GM23338 (cell line): ENCODE measurements at regions not wholly inside any gene's neighbourhood (a gene's known extent, or its start where the extent isn't known, plus 50 kb on each side); places are given as distances from the start of the nearest gene placed in this dataset.
A peak's percentile ranks its signal among the peaks of the same experiment; 100 is the strongest.

Experiments
- ATAC-seq: fragments of 200-7000 bp; cut with Tn5 transposase; 3 replicates; pipeline ENCODE4 v1.9.1; 2020
- DNase-seq: peaks from one replicate; pipeline ENCODE4 v3.0.0-alpha.2; 2015; ENCODE audit warnings: low spot score
- H2AFZ ChIP-seq: fragments of 200-600 bp; sonication (generic); 2 replicates; pipeline ENCODE4 v1.8.0; 2016; ENCODE audit warnings: antibody characterized with exemption, mild to moderate bottlenecking, moderate library complexity
- H3F3A ChIP-seq: fragments of 200-600 bp; sonication (generic); replicated peaks from 2 replicates; pipeline ENCODE4 v1.8.0; 2017; ENCODE audit warnings: antibody characterized with exemption, mixed run types, low read depth
- H3K27ac ChIP-seq: fragments of 200-600 bp; sonication (generic); 2 replicates; pipeline ENCODE4 v1.6.1; 2016; ENCODE audit warnings: low read depth
- H3K27me3 ChIP-seq: fragments of 200-600 bp; sonication (generic); 2 replicates; pipeline ENCODE4 v1.8.0; 2016; ENCODE audit warnings: mild to moderate bottlenecking, mixed run types, moderate library complexity; ENCODE audit not compliant: insufficient read depth
- H3K36me3 ChIP-seq: fragments of 200-600 bp; sonication (generic); 2 replicates; pipeline ENCODE4 v1.8.0; 2016; ENCODE audit warnings: mild to moderate bottlenecking; ENCODE audit not compliant: insufficient read depth
- H3K4me1 ChIP-seq: fragments of 200-600 bp; sonication (generic); 2 replicates; pipeline ENCODE4 v1.8.0; 2016; ENCODE audit warnings: mild to moderate bottlenecking, moderate library complexity; ENCODE audit not compliant: insufficient read depth
- H3K4me2 ChIP-seq: fragments of 200-600 bp; sonication (generic); 2 replicates; pipeline ENCODE4 v1.7.1; 2017; ENCODE audit warnings: mixed run types
- H3K4me3 ChIP-seq: fragments of 200-600 bp; sonication (generic); 2 replicates; pipeline ENCODE4 v1.6.1; 2016; ENCODE audit warnings: mixed run types
- H3K79me2 ChIP-seq: fragments of 200-600 bp; sonication (generic); replicated peaks from 2 replicates; pipeline ENCODE4 v1.8.0; 2017; ENCODE audit warnings: mild to moderate bottlenecking; ENCODE audit not compliant: insufficient read depth
- H3K9me2 ChIP-seq: fragments of 200-600 bp; sonication (generic); 2 replicates; pipeline ENCODE4 v1.8.0; 2017; ENCODE audit not compliant: insufficient read depth
- H4K20me1 ChIP-seq: fragments of 200-600 bp; sonication (generic); replicated peaks from 2 replicates; pipeline ENCODE4 v1.8.0; 2017; ENCODE audit warnings: mild to moderate bottlenecking; ENCODE audit not compliant: insufficient read depth
- H3K27ac Mint-ChIP-seq: 2 replicates; pipeline ENCODE4 v1.8.0; 2020; ENCODE audit warnings: inconsistent platforms, mild to moderate bottlenecking, moderate library complexity, mixed read lengths
- H3K27me3 Mint-ChIP-seq: 3 replicates; pipeline ENCODE4 v1.8.0; 2022; ENCODE audit warnings: low read depth, mild to moderate bottlenecking, moderate library complexity, mixed read lengths, inconsistent platforms; ENCODE audit not compliant: insufficient read depth, poor library complexity
- H3K36me3 Mint-ChIP-seq: 3 replicates; pipeline ENCODE4 v1.8.0; 2021; ENCODE audit warnings: low read depth, mild to moderate bottlenecking, inconsistent platforms, moderate library complexity, mixed read lengths
- H3K4me1 Mint-ChIP-seq: 3 replicates; pipeline ENCODE4 v1.8.0; 2020; ENCODE audit warnings: mild to moderate bottlenecking, inconsistent platforms, mixed read lengths
- H3K4me3 Mint-ChIP-seq: 3 replicates; pipeline ENCODE4 v1.8.0; 2021; ENCODE audit warnings: moderate library complexity, mild to moderate bottlenecking, inconsistent platforms, mixed read lengths
- H3K9me3 Mint-ChIP-seq: 3 replicates; pipeline ENCODE4 v1.8.0; 2020; ENCODE audit warnings: moderate library complexity, mild to moderate bottlenecking, inconsistent platforms, mixed read lengths
- CREB1 ChIP-seq: fragments of 250-450 bp; sonication (Bioruptor Pico); IDR thresholded peaks from 2 replicates; pipeline ENCODE4 v1.5.0; 2020; ENCODE audit warnings: low read depth, mild to moderate bottlenecking, moderate library complexity
- ETS1 ChIP-seq: IDR thresholded peaks from 2 replicates; pipeline ENCODE4 v1.6.1; 2016; ENCODE audit warnings: antibody characterized with exemption
- EZH2phosphoT487 ChIP-seq: fragments of 200-600 bp; sonication (generic); IDR thresholded peaks from one replicate; pipeline ENCODE4 v1.8.1; 2018; ENCODE audit warnings: antibody characterized with exemption; ENCODE audit not compliant: unreplicated experiment
- JUNB ChIP-seq: IDR thresholded peaks from one replicate; pipeline ENCODE4 v1.6.1; 2016; ENCODE audit warnings: antibody characterized with exemption; ENCODE audit not compliant: unreplicated experiment
- NANOG ChIP-seq: IDR thresholded peaks from 2 replicates; pipeline ENCODE4 v1.6.1; 2016; ENCODE audit warnings: antibody characterized with exemption, borderline replicate concordance
- REST ChIP-seq: IDR thresholded peaks from one replicate; pipeline ENCODE4 v1.6.1; 2018; ENCODE audit warnings: antibody characterized with exemption; ENCODE audit not compliant: unreplicated experiment
- STAT1 ChIP-seq: IDR thresholded peaks from one replicate; pipeline ENCODE4 v1.6.1; 2016; ENCODE audit warnings: antibody characterized with exemption; ENCODE audit not compliant: unreplicated experiment
- ZNF114 ChIP-seq: fragments of 250-450 bp; sonication (Bioruptor Pico); IDR thresholded peaks from 2 replicates; pipeline ENCODE4 v1.5.0; 2020; ENCODE audit warnings: mild to moderate bottlenecking, moderate library complexity
- ZNF331 ChIP-seq: fragments of 250-450 bp; sonication (Bioruptor Pico); IDR thresholded peaks from 2 replicates; pipeline ENCODE4 v1.5.0; 2020; ENCODE audit warnings: low read depth, mild to moderate bottlenecking, moderate library complexity
- TF ChIP-seq, protein P1 (sequence below), 2 experiments: fragments of 200-600 bp in 1 of 2; sonication (generic) in 1 of 2; conservative IDR thresholded peaks; 2 replicates each; pipeline versions ENCODE4 v1.5.1 to v1.6.1; 2016 to 2017; ENCODE audit warnings: antibody characterized with exemption in 2 of 2, low read depth in 2 of 2, mild to moderate bottlenecking in 2 of 2, moderate library complexity in 1 of 2

DNA sequence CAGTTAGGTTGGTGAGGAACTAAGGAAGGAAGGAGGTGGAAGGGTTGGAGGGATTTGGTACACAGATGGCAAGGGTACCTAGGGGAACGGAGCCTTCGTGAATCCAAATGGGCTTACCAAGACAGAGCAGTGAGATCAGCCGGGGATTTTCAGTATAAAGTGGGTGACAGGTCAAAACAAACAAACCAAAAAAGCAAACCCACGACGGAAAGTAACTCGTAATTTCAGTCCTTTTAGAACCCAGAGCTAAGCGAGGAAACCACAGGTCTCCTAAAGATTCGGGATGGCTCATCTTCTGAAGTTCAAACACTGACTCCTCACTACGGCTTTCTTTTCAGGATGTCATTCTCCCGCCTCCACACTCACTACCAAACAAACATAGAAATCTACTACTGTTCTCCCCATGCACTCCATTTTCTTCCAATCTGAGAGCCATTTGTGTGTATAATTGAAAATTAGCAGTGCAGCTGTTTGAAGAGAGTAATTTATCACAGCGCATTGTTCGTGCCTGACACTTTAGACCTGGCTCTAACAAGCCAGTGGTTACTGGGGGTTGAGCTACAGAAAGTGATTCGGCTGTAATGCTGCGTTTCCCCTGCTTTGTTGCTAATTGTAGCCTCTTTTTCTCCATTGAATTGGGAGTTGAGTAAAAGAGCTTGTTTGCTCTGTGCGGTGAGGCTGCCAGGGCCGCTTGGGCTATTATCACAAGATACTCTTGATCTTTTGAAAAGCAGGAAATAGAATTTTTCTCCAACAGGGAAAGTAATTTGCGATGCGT lies 64.7 kb upstream of the CCDC39 start:
- H3K4me3 ChIP-seq: no peak overlapping the region
- no peak for TF ChIP-seq STAT1
- no peak for TF ChIP-seq NANOG
- TF ChIP-seq REST: no peak
- TF ChIP-seq, protein P1, sequence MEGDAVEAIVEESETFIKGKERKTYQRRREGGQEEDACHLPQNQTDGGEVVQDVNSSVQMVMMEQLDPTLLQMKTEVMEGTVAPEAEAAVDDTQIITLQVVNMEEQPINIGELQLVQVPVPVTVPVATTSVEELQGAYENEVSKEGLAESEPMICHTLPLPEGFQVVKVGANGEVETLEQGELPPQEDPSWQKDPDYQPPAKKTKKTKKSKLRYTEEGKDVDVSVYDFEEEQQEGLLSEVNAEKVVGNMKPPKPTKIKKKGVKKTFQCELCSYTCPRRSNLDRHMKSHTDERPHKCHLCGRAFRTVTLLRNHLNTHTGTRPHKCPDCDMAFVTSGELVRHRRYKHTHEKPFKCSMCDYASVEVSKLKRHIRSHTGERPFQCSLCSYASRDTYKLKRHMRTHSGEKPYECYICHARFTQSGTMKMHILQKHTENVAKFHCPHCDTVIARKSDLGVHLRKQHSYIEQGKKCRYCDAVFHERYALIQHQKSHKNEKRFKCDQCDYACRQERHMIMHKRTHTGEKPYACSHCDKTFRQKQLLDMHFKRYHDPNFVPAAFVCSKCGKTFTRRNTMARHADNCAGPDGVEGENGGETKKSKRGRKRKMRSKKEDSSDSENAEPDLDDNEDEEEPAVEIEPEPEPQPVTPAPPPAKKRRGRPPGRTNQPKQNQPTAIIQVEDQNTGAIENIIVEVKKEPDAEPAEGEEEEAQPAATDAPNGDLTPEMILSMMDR (conservative IDR thresholded peaks at IDR 0.05; ENCODE audit: low read depth in 2 of 2): no peak
- no peak for TF ChIP-seq ETS1
- no peak for TF ChIP-seq JUNB
- no peak for TF ChIP-seq ZNF331 (CRISPR knock-in tag)
- no peak for TF ChIP-seq CREB1 (CRISPR knock-in tag)
- no peak for TF ChIP-seq EZH2phosphoT487
- no peak for TF ChIP-seq ZNF114 (CRISPR knock-in tag)
- ATAC-seq (peak; percentile 82), DNase-seq (peak; percentile 47)
- Mint-ChIP-seq H3K4me1 (peaks cover 30% of the 10 kb centered on the region), H3K36me3 (no peaks in the 10 kb centered on the region), H3K27ac (peak overlapping the region; percentile 25), H3K4me3 (no peak overlapping the region), H3K9me3 (no peaks in the 10 kb centered on the region), H3K27me3 (no peaks in the 10 kb centered on the region)
- no peaks in the 10 kb centered on the region for H3K27me3 ChIP-seq
- H3K9me2 ChIP-seq: no peaks in the 10 kb centered on the region
- H2AFZ ChIP-seq: peak overlapping the region; percentile 88
- H3K4me2 ChIP-seq: peak overlapping the region; percentile 37
- H3K79me2 ChIP-seq: no peaks in the 10 kb centered on the region
- H3K36me3 ChIP-seq: no peaks in the 10 kb centered on the region
- H4K20me1 ChIP-seq: no peaks in the 10 kb centered on the region
- H3K27ac ChIP-seq: peak overlapping the region; percentile 55; the same call in 1 of the 2 replicates
- peaks cover 19% of the 10 kb centered on the region for H3K4me1 ChIP-seq
- no peaks in the 10 kb centered on the region for H3F3A ChIP-seq
